H9 (cell line): ENCODE measurements at regions not wholly inside any gene's neighbourhood (a gene's known extent, or its start where the extent isn't known, plus 50 kb on each side); places are given as distances from the start of the nearest gene placed in this dataset.

Source experiments
- DNase-seq: peaks from one replicate; pipeline ENCODE4 v3.0.0-alpha.2; 2017
- H2AFZ ChIP-seq: one replicate; pipeline ENCODE4 v1.6.1; 2013; ENCODE audit warnings: mild to moderate bottlenecking, low read length, control low read depth, moderate library complexity
- H2AK5ac ChIP-seq: 2 replicates; pipeline ENCODE4 v1.6.1; 2013; ENCODE audit warnings: low read length, control low read depth, mixed read lengths; ENCODE audit not compliant: insufficient read length
- H2BK120ac ChIP-seq: one replicate; pipeline ENCODE4 v1.6.1; 2013; ENCODE audit warnings: low read depth, mild to moderate bottlenecking, low read length, control low read depth, inconsistent platforms; ENCODE audit not compliant: poor library complexity, severe bottlenecking
- H2BK12ac ChIP-seq: 2 replicates; pipeline ENCODE4 v1.6.1; 2013; ENCODE audit warnings: low read length, control low read depth, mixed read lengths, low read depth; ENCODE audit not compliant: insufficient read length
- H2BK15ac ChIP-seq: 2 replicates; pipeline ENCODE4 v1.6.1; 2013; ENCODE audit warnings: low read depth, low read length, control low read depth
- H2BK20ac ChIP-seq: one replicate; pipeline ENCODE4 v1.6.1; 2013; ENCODE audit warnings: low read depth, mild to moderate bottlenecking, low read length, control low read depth, inconsistent platforms; ENCODE audit not compliant: poor library complexity, severe bottlenecking
- H2BK5ac ChIP-seq: 2 replicates; pipeline ENCODE4 v1.6.1; 2013; ENCODE audit warnings: low read length, control low read depth, mixed read lengths; ENCODE audit not compliant: insufficient read length
- H3K14ac ChIP-seq: 2 replicates; pipeline ENCODE4 v1.6.1; 2013; ENCODE audit warnings: low read length, control low read depth; ENCODE audit not compliant: insufficient read depth
- H3K18ac ChIP-seq: 2 replicates; pipeline ENCODE4 v1.6.1; 2013; ENCODE audit warnings: low read depth, mild to moderate bottlenecking, mixed read lengths, low read length, control low read depth; ENCODE audit not compliant: insufficient read length
- H3K23ac ChIP-seq: 2 replicates; pipeline ENCODE4 v1.6.1; 2013; ENCODE audit warnings: low read length, control low read depth, mixed read lengths, low read depth; ENCODE audit not compliant: insufficient read length
- H3K23me2 ChIP-seq: 2 replicates; pipeline ENCODE4 v1.6.1; 2013; ENCODE audit warnings: low read depth, mild to moderate bottlenecking, mixed read lengths, low read length, control low read depth; ENCODE audit not compliant: insufficient read length, poor library complexity, severe bottlenecking
- H3K27ac ChIP-seq: 2 replicates; pipeline ENCODE4 v1.5.1; 2013; ENCODE audit warnings: low read length, control low read depth, mixed read lengths, low read depth; ENCODE audit not compliant: insufficient read length
- H3K27me3 ChIP-seq: 2 replicates; pipeline ENCODE4 v1.6.1; 2013; ENCODE audit warnings: low read length, control low read depth, inconsistent platforms; ENCODE audit not compliant: insufficient read depth
- H3K4ac ChIP-seq: 2 replicates; pipeline ENCODE4 v1.6.1; 2013; ENCODE audit warnings: low read depth, mild to moderate bottlenecking, control low read depth, inconsistent platforms, low read length, moderate library complexity
- H3K4me1 ChIP-seq: 2 replicates; pipeline ENCODE4 v1.6.1; 2013; ENCODE audit warnings: low read length, control low read depth, inconsistent platforms; ENCODE audit not compliant: insufficient read depth
- H3K4me2 ChIP-seq: 2 replicates; pipeline ENCODE4 v1.6.1; 2013; ENCODE audit warnings: low read length, control low read depth, mixed read lengths; ENCODE audit not compliant: insufficient read length, insufficient read depth
- H3K56ac ChIP-seq: 2 replicates; pipeline ENCODE4 v1.6.1; 2013; ENCODE audit warnings: low read depth, mild to moderate bottlenecking, mixed read lengths, low read length, control low read depth; ENCODE audit not compliant: insufficient read length
- H3K79me1 ChIP-seq: 2 replicates; pipeline ENCODE4 v1.6.1; 2013; ENCODE audit warnings: low read depth, mild to moderate bottlenecking, moderate library complexity, low read length, control low read depth, inconsistent platforms; ENCODE audit not compliant: insufficient read depth, poor library complexity, severe bottlenecking
- H3K79me2 ChIP-seq: 2 replicates; pipeline ENCODE4 v1.6.1; 2013; ENCODE audit warnings: low read length, control low read depth, inconsistent platforms; ENCODE audit not compliant: insufficient read depth
- H3K9ac ChIP-seq: 2 replicates; pipeline ENCODE4 v1.6.1; 2013; ENCODE audit warnings: low read length, control low read depth, mixed read lengths; ENCODE audit not compliant: insufficient read length; ENCODE audit errors: extremely low read depth
- H3K9me3 ChIP-seq: one replicate; pipeline ENCODE4 v1.6.1; 2013; ENCODE audit warnings: low read depth, low read length, inconsistent platforms; ENCODE audit not compliant: control insufficient read depth
- H3T11ph ChIP-seq: one replicate; pipeline ENCODE4 v1.6.1; 2013; ENCODE audit warnings: mild to moderate bottlenecking, low read length, control low read depth, inconsistent platforms
- H4K20me1 ChIP-seq: one replicate; pipeline ENCODE4 v1.6.1; 2013; ENCODE audit not compliant: control insufficient read depth, insufficient read length, insufficient read depth
- H4K5ac ChIP-seq: 2 replicates; pipeline ENCODE4 v1.6.1; 2013; ENCODE audit warnings: low read depth, mild to moderate bottlenecking, mixed read lengths, low read length, control low read depth; ENCODE audit not compliant: insufficient read length
- H4K8ac ChIP-seq: replicated peaks from 2 replicates; pipeline ENCODE4 v1.6.1; 2013; ENCODE audit warnings: low read length, control low read depth, mixed read lengths, low read depth; ENCODE audit not compliant: insufficient read length
- H4K91ac ChIP-seq: 2 replicates; pipeline ENCODE4 v1.6.1; 2013; ENCODE audit warnings: low read depth, mild to moderate bottlenecking, moderate library complexity, mixed read lengths, low read length, control low read depth; ENCODE audit not compliant: insufficient read length
- H3K27ac Mint-ChIP-seq, 3 experiments: 2 replicates in 2 of 3; 3 replicates in 1 of 3; pipeline ENCODE4 v1.8.0; 2020 to 2021; ENCODE audit warnings: mixed read lengths in 3 of 3, mild to moderate bottlenecking in 1 of 3, moderate library complexity in 1 of 3
- H3K27me3 Mint-ChIP-seq: 2 replicates; pipeline ENCODE4 v1.8.0; 2021; ENCODE audit warnings: low read depth, mild to moderate bottlenecking, moderate library complexity, mixed read lengths
- H3K36me3 Mint-ChIP-seq, 3 experiments: 2 replicates in 2 of 3; 3 replicates in 1 of 3; pipeline ENCODE4 v1.8.0; 2020 to 2021; ENCODE audit warnings: low read depth in 3 of 3, mixed read lengths in 3 of 3; ENCODE audit not compliant: insufficient read depth in 1 of 3
- H3K4me1 Mint-ChIP-seq, 2 experiments: 2 replicates each; pipeline ENCODE4 v1.8.0; 2020; ENCODE audit warnings: mixed read lengths in 2 of 2
- H3K4me3 Mint-ChIP-seq, 2 experiments: 2 replicates in 1 of 2; 3 replicates in 1 of 2; pipeline ENCODE4 v1.8.0; 2020 to 2021; ENCODE audit warnings: mild to moderate bottlenecking in 2 of 2, mixed read lengths in 2 of 2, moderate library complexity in 1 of 2
- H3K9me3 Mint-ChIP-seq, 2 experiments: 2 replicates in 1 of 2; 3 replicates in 1 of 2; pipeline ENCODE4 v1.8.0; 2020; ENCODE audit warnings: mild to moderate bottlenecking in 2 of 2, mixed read lengths in 2 of 2, moderate library complexity in 1 of 2
- CTCF ChIP-seq: fragments of 200-600 bp; sonication (generic); conservative IDR thresholded peaks from 3 replicates; pipeline ENCODE4 v1.8.0; 2021; ENCODE audit warnings: antibody characterized with exemption, mild to moderate bottlenecking
- WGBS: extraction: QIAGEN DNeasy Blood & Tissue Kit; methylation state at CpG from one replicate; pipeline ENCODE4 v1.1.7; 2013; ENCODE audit warnings: missing lambda C conversion rate, low lambda C conversion rate, mixed read lengths; ENCODE audit not compliant: insufficient read length; ENCODE audit errors: extremely low coverage; 5-methylcytosine and 5-hydroxymethylcytosine counted together

GRCh38 chr16:31767267-31767666 lies 106.3 kb upstream of the ZNF267 start:
- Histone ChIP-seq H4K20me1 (no peaks in the 10 kb centered on the region), H2BK15ac (no peak overlapping the region), H4K91ac (no peak overlapping the region), H3K9ac (no peak overlapping the region), H3K4me2 (no peak overlapping the region), H3K9me3 (peaks cover 66% of the 10 kb centered on the region), H3K23ac (no peak overlapping the region), H3K18ac (no peak overlapping the region), H4K8ac (no peak overlapping the region), H3K79me1 (no peaks in the 10 kb centered on the region), H2AFZ (no peak overlapping the region), H2BK5ac (no peak overlapping the region), H3K27ac (no peak overlapping the region), H2BK120ac (no peak overlapping the region), H3K79me2 (no peaks in the 10 kb centered on the region), H2AK5ac (no peak overlapping the region), H2BK12ac (no peak overlapping the region), H3T11ph (no peak overlapping the region), H4K5ac (no peak overlapping the region), H2BK20ac (no peak overlapping the region), H3K27me3 (no peaks in the 10 kb centered on the region), H3K4me1 (no peaks in the 10 kb centered on the region), H3K4ac (no peak overlapping the region), H3K23me2 (no peaks in the 10 kb centered on the region), H3K14ac (no peak overlapping the region), H3K56ac (no peak overlapping the region)
- Mint-ChIP-seq H3K9me3 (peaks cover 78 to 84% of the 10 kb centered on the region in 2 experiments), H3K27ac (no peak overlapping the region), H3K4me3 (no peak overlapping the region), H3K36me3 (peaks cover 21 to 36% (median 21%) of the 10 kb centered on the region in 3 experiments), H3K4me1 (no peaks in the 10 kb centered on the region), H3K27me3 (peaks cover 6% of the 10 kb centered on the region)
- no peak for TF ChIP-seq CTCF
- DNase-seq, result no peak
- no CpG with 5 or more reads among the region's 10 CpGs for WGBS
